HepG2 (cell line): ENCODE measurements at regions not wholly inside any gene's neighbourhood (a gene's known extent, or its start where the extent isn't known, plus 50 kb on each side); places are given as distances from the start of the nearest gene placed in this dataset.

Experiments used
- ATAC-seq: fragments of 200-7000 bp; cut with Tn5 transposase; 3 replicates; pipeline ENCODE4 v1.9.1; 2020; ENCODE audit warnings: mild to moderate bottlenecking, moderate library complexity
- BruUV-seq: library from RNA; stranded (reverse); fragments of 400-500 nt; replicated peaks from 2 replicates; lab custom pipeline; 2021; lab: Mats Ljungman, UMichigan
- CTCF ChIA-PET: fragments of 300-600 bp; formaldehyde crosslinking; extraction: SDS; loops from one replicate; lab custom pipeline; 2021; ENCODE audit warnings: low total read pairs, inconsistent platforms, low intra/inter-chr PET ratio; lab: Yijun Ruan, JAX
- POLR2A ChIA-PET: fragments of 350-600 bp; sonication (Branson Sonifier 250); formaldehyde crosslinking; loops from one replicate; lab custom pipeline; 2020; ENCODE audit warnings: antibody characterized with exemption, inconsistent platforms; lab: Yijun Ruan, JAX
- DNase-seq: peaks from one replicate; pipeline ENCODE4 v3.0.0-alpha.2; 2015; ENCODE audit warnings: low spot score
- FAIRE-seq: peaks from 3 replicates; lab custom pipeline; 2011; peaks lifted over from hg19 to GRCh38; lab: Jason Lieb, UNC
- H2AFZ ChIP-seq: one replicate; pipeline ENCODE4 v1.6.1; 2011; ENCODE audit warnings: low read length, inconsistent platforms
- H3K27ac ChIP-seq: fragments of 300-600 bp; 3 replicates; pipeline ENCODE4 v1.8.0; 2011; ENCODE audit warnings: mixed run types, mild to moderate bottlenecking, mixed read lengths, low read length, inconsistent platforms; ENCODE audit not compliant: insufficient read depth; ENCODE audit errors: extremely low read length
- H3K27me3 ChIP-seq, 2 experiments: fragments of 200-600 bp in 1 of 2; 2 replicates in 1 of 2; 3 replicates in 1 of 2; pipeline versions ENCODE4 v1.6.0 to v1.8.0; 2011; ENCODE audit warnings: low read length in 2 of 2, mild to moderate bottlenecking in 2 of 2, moderate library complexity in 2 of 2, inconsistent platforms in 1 of 2; ENCODE audit not compliant: insufficient read depth in 2 of 2, control insufficient read depth in 1 of 2
- H3K36me3 ChIP-seq, 2 experiments: fragments of 200-600 bp in 1 of 2; replicated peaks in 1 of 2; 2 replicates in 1 of 2; 3 replicates in 1 of 2; pipeline versions ENCODE4 v1.5.1 to v1.8.0; 2011; ENCODE audit warnings: low read length in 2 of 2, inconsistent platforms in 1 of 2; ENCODE audit not compliant: insufficient read depth in 2 of 2, control insufficient read depth in 1 of 2
- H3K4me1 ChIP-seq: 2 replicates; pipeline ENCODE4 v1.5.1; 2012; ENCODE audit warnings: low read length, inconsistent platforms; ENCODE audit not compliant: insufficient read depth
- H3K4me2 ChIP-seq: 2 replicates; pipeline ENCODE4 v1.6.0; 2011; ENCODE audit warnings: low read depth, low read length, inconsistent platforms
- H3K4me3 ChIP-seq, 3 experiments: fragments of 200-600 bp in 1 of 3; sonication (generic), shearing (Covaris generic) in 1 of 3; replicated peaks in 1 of 3; 2 replicates each; pipeline ENCODE4 v1.5.1; 2011 to 2016; ENCODE audit warnings: low read length in 3 of 3, inconsistent platforms in 2 of 3, low read depth in 2 of 3, mild to moderate bottlenecking in 2 of 3, control low read depth in 1 of 3, mixed read lengths in 1 of 3; ENCODE audit not compliant: insufficient read depth in 1 of 3
- H3K79me2 ChIP-seq: one replicate; pipeline ENCODE4 v1.6.1; 2011; ENCODE audit warnings: low read length, inconsistent platforms; ENCODE audit not compliant: insufficient read depth
- H3K9ac ChIP-seq: 2 replicates; pipeline ENCODE4 v1.6.0; 2011; ENCODE audit warnings: mild to moderate bottlenecking, low read depth, low read length, inconsistent platforms; ENCODE audit not compliant: insufficient read depth
- H3K9me3 ChIP-seq: 2 replicates; pipeline ENCODE4 v1.5.1; 2012; ENCODE audit warnings: mild to moderate bottlenecking, low read length
- H4K20me1 ChIP-seq: 2 replicates; pipeline ENCODE4 v1.6.0; 2011; ENCODE audit warnings: inconsistent platforms, mild to moderate bottlenecking, low read length, moderate library complexity; ENCODE audit not compliant: insufficient read depth
- CREB1 ChIP-seq, 2 experiments: fragments of 450-650 bp in 1 of 2; IDR thresholded peaks; 2 replicates each; pipeline ENCODE4 v1.6.1; 2016 to 2017; ENCODE audit warnings: control low read depth in 1 of 2, mild to moderate bottlenecking in 1 of 2, missing compliant biosample characterization in 1 of 2, missing genetic modification characterization in 1 of 2
- JUND ChIP-seq: sonication (generic); formaldehyde crosslinking; IDR thresholded peaks from 2 replicates; pipeline ENCODE4 v1.8.0; 2022; ENCODE audit warnings: mild to moderate bottlenecking, missing genetic modification reagents
- NCOR1 ChIP-seq: fragments of 200-600 bp; sonication (generic); IDR thresholded peaks from 2 replicates; pipeline ENCODE4 v1.7.0; 2017; ENCODE audit warnings: antibody characterized with exemption, low read length, borderline replicate concordance
- NFE2L2 ChIP-seq: fragments of 150-350 bp; IDR thresholded peaks from 2 replicates; pipeline ENCODE4 v1.6.1; 2014; ENCODE audit warnings: low read length
- RBAK ChIP-seq: sonication (generic); formaldehyde crosslinking; IDR thresholded peaks from 2 replicates; pipeline ENCODE4 v1.5.1; 2020; ENCODE audit warnings: mild to moderate bottlenecking, missing genetic modification reagents
- SAFB2 ChIP-seq: sonication (generic); formaldehyde crosslinking; IDR thresholded peaks from 2 replicates; pipeline ENCODE4 v1.5.1; 2020; ENCODE audit warnings: missing genetic modification reagents, low read depth, mild to moderate bottlenecking, borderline replicate concordance
- ZNF746 ChIP-seq: sonication (generic); formaldehyde crosslinking; IDR thresholded peaks from 2 replicates; pipeline ENCODE4 v1.8.0; 2022; ENCODE audit warnings: mild to moderate bottlenecking, missing genetic modification reagents
- ZNF792 ChIP-seq: IDR thresholded peaks from 2 replicates; pipeline ENCODE4 v1.6.1; 2016
- WGBS: methylation state at CpG from one replicate; pipeline ENCODE4 v1.1.6; 2017; ENCODE audit warnings: low lambda C conversion rate; 5-methylcytosine and 5-hydroxymethylcytosine counted together
- in situ Hi-C: cut with HindIII; loops from 2 replicates; pipeline ENCODE4 v1.10.0; 2017; ENCODE audit warnings: low pct_unique_long_range_greater_than_20kb; ENCODE audit not compliant: extremely low pct_ligation_motif_present
- intact Hi-C: fragments of 100-400 bp; cut with micrococcal nuclease; formaldehyde crosslinking; loops from one replicate; pipeline ENCODE4 v1.10.0; 2022; ENCODE audit not compliant: unreplicated experiment
- TF ChIP-seq, protein P1 (sequence below): sonication (generic); formaldehyde crosslinking; IDR thresholded peaks from 2 replicates; pipeline ENCODE4 v1.8.0; 2022; ENCODE audit warnings: missing genetic modification reagents, mild to moderate bottlenecking, inconsistent platforms, borderline replicate concordance
- TF ChIP-seq, protein P2 (sequence below): sonication (generic); formaldehyde crosslinking; IDR thresholded peaks from 2 replicates; pipeline ENCODE4 v1.4.0; 2020; ENCODE audit warnings: low read depth, mild to moderate bottlenecking, missing genetic modification reagents

DNA sequence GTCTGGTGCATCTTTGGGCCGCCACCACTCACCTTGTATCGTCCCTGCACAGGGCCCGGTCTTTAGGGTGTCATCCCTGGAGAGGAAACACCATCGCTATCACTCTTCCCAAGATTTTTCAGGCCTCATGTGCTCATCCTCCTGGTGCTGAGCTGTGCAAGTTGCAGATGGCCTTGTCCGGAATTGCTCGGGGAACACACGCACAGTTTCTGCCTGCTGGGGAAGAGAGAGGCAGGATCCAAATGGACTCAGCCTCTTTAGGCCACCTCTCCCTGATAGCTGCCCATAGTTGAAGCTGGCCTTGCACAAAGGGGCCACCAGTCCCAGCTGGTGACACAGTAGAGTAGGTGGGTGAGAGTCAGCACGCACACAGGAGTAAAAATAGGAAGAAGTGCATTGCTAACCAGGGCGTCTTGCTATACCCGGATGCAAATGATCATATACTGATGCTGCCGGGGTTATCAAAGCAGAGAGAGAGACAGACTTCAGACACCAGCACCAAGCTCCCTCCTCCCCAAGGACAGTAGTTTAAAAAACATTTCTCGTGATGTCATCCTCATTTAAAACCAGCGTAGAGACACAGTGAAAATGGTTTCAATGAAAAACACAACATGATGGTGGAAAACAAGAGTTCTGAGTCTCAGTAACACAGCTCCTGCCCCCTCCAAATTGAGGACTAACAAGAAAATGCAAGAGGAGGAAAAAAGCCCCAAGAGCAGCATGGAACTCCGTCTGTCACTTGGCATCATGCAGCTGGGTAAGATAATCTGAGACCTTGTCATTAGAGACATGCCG lies 147.5 kb upstream of the NCK2 start:
- no peak overlapping the region for H3K4me3 ChIP-seq
- peaks cover 0 to 42% of the 10 kb centered on the region in 2 experiments; a peak in 4 of 5 replicates for H3K27me3 ChIP-seq
- WGBS: 40% methylated on average over 15 of the region's 15 CpGs
- in situ Hi-C loops: no loop called here
- CTCF ChIA-PET: no interaction called here
- H3K4me2 ChIP-seq: no peak overlapping the region
- intact Hi-C loops: no loop called here
- peak; percentile 46 for TF ChIP-seq CREB1 (IDR thresholded peaks at IDR 0.05)
- TF ChIP-seq CREB1 (CRISPR knock-in tag; IDR thresholded peaks at IDR 0.05): no peak
- no peak for TF ChIP-seq SAFB2 (CRISPR knock-in tag)
- no peak for TF ChIP-seq ZNF746
- TF ChIP-seq JUND (CRISPR knock-in tag): no peak
- TF ChIP-seq RBAK (CRISPR knock-in tag): no peak
- H2AFZ ChIP-seq: no peak overlapping the region
- H3K4me1 ChIP-seq: no peaks in the 10 kb centered on the region
- no peak overlapping the region for H3K9ac ChIP-seq
- H3K36me3 ChIP-seq: no peaks in the 10 kb centered on the region
- no TSS peak for BruUV-seq
- no peaks in the 10 kb centered on the region for H4K20me1 ChIP-seq
- no peaks in the 10 kb centered on the region for H3K79me2 ChIP-seq
- no peak overlapping the region for H3K27ac ChIP-seq
- FAIRE-seq: no peak
- no peak for DNase-seq
- ATAC-seq: no peak
- POLR2A ChIA-PET: no interaction called here
- H3K9me3 ChIP-seq: no peaks in the 10 kb centered on the region

DNA sequence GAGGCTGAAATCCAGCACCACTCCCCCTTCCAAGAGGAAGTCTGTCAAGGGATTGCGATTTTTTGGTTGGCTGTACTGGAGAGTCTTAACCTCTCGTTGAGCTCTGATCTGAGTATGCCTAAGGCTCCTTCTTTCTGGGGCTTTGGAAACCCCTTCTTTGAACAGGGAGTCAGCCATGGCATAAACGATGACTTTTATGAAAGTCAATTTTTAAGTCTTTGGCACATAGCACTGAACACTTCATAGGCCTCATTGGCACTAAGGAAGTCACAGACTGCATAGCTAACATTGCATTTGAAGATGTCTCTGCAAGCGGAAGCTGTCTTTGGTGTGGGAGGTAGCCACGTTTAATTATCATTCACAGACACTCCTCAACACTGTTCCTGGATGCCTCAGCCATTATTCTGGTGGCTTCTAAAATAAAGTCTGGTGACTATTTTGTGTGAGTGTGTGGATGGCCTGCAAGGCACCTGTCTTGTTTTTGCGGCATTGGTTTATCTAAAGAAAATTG lies 148.2 kb upstream of the NCK2 start:
- Histone ChIP-seq H3K27ac (no peak overlapping the region), H3K4me1 (no peaks in the 10 kb centered on the region), H3K4me3 (no peak overlapping the region), H3K9me3 (no peaks in the 10 kb centered on the region), H3K36me3 (no peaks in the 10 kb centered on the region), H3K4me2 (no peak overlapping the region), H3K79me2 (no peaks in the 10 kb centered on the region), H4K20me1 (no peaks in the 10 kb centered on the region), H2AFZ (no peak overlapping the region), H3K27me3 (peaks cover 0 to 42% of the 10 kb centered on the region in 2 experiments; a peak in 4 of 5 replicates), H3K9ac (no peak overlapping the region)
- ChIA-PET CTCF (no interaction called here), POLR2A (no interaction called here)
- no TSS peak for BruUV-seq
- DNase-seq (no peak), FAIRE-seq (no peak), ATAC-seq (no peak)
- intact Hi-C loops (no loop called here), in situ Hi-C loops (no loop called here)
- TF ChIP-seq, protein P1, sequence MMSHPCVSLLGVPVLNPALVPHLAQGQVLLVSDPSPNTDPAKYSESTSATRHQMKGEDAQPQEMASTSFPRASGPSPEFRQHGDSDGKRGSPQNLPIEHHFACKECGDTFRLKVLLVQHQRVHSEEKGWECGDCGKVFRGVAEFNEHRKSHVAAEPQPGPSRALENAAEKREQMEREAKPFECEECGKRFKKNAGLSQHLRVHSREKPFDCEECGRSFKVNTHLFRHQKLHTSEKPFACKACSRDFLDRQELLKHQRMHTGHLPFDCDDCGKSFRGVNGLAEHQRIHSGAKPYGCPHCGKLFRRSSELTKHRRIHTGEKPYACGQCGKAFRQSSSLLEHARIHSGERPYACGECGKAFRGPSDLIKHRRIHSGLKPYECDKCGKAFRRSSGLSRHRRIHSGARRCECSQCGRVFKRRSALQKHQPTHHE (CRISPR knock-in tag): no peak
- TF ChIP-seq ZNF792 (CRISPR knock-in tag) (no peak), NCOR1 (no peak), NFE2L2 (no peak)
- TF ChIP-seq, protein P2, sequence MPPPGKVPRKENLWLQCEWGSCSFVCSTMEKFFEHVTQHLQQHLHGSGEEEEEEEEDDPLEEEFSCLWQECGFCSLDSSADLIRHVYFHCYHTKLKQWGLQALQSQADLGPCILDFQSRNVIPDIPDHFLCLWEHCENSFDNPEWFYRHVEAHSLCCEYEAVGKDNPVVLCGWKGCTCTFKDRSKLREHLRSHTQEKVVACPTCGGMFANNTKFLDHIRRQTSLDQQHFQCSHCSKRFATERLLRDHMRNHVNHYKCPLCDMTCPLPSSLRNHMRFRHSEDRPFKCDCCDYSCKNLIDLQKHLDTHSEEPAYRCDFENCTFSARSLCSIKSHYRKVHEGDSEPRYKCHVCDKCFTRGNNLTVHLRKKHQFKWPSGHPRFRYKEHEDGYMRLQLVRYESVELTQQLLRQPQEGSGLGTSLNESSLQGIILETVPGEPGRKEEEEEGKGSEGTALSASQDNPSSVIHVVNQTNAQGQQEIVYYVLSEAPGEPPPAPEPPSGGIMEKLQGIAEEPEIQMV: no peak
- 55% methylated on average over 5 of the region's 6 CpGs for WGBS
